DMS114 treated with DMSO at 0.1 percent for 48 hours (cell line): ENCODE measurements at regions not wholly inside any gene's neighbourhood (a gene's known extent, or its start where the extent isn't known, plus 50 kb on each side); places are given as distances from the start of the nearest gene placed in this dataset.

ENCODE experiments used
- DNase-seq: peaks from one replicate; lab custom pipeline; 2025; ENCODE audit not compliant: unreplicated experiment; lab: John Stamatoyannopoulos, UW

DNA sequence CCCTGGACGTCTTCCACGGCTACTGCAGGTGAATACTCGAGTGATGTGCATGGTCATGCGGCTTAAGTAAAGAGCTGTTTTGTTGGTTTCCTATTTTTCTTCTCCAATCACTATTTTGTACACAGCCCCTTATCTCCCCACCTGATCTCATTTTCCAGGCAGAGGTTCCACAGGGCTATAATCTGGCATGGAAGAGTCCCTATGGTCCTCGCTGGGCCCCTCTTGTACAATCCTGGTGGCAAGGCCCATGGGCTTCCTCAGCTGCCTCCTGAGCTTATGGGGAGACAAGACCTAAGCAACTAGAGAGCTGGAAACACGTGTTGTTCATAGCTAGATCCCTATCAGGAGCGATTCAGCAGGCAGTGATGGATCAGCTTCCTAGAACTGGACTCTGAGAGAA, 181.3 kb upstream of the ADO start:
- DNase-seq = no peak

DNA sequence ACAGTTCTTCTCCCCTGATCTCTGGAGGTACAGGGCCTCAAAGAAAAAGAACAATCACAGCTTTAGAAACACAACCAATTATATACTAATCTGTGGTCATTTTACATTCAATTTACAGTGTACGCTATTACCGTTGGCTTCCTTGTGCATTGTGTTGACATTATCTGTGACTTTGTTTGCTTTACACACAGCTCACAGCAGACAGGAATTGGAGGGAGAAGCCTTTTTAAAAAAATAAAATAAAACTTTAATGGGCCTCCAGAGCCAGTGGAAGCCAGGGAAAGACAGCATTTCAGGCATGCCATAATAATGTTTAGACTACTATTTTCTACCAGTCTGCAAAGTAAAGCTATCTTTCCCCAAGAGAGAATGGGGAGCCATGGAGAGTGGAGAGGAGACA, 179.0 kb upstream of the ADO start:
- no peak for DNase-seq

DNA sequence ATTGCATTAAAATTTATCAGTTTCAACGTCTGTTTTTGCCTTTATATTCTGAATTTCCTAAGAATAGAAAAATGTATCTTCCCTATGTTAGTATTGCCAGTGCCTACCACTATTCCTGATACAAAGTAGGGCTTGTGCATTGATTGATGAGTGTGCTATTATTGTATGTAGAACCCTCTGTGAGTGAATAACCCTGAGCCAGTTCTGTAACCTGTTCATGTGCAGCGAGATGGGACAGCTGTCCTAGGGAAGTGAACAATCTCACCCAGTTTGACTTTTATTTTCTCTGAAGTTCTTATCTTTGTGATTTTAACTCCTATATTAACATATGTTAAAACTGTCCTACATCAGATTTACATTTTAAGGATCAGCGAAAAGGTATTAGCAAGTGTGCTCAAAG, 178.4 kb upstream of the ADO start:
- no peak for DNase-seq

DNA sequence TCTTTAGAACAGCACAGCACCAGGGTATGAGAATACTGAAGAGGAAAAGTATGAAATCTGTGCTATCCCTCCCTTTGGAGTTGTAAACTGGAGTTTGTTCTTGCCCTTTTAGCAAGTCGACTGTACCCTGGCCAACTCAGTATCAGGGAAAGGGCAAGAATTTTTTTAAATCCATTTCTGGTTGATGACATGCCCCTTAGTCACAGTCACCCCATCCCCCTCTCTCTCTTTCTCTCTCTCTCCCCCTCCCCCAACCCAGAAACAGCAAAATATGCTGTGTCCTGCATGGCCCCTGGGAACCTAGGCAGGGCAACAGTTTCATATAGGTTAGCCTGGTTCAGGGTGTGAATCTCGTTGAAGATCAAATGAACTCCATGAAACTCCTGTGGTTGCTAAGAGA, 177.7 kb upstream of the ADO start:
- DNase-seq = no peak

DNA sequence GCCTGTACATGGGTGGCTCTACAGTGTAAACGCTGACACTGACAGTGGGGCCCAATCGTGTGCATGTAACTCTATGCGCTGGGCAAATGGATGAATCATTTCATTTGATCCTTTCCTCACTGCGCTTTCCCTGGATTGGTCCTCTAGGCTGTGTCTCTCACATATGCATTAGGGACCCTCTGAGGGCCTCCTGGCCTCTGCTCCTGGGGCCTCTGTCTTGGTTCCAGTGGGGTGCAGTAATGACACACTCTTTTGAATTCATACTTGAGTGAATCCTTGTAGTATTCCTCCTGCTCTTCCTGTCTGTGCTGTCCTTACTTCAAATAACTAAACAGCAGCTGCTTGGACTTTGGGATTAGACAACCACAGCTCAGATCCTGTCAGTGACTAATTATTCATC, 176.5 kb upstream of the ADO start:
- no peak for DNase-seq

DNA sequence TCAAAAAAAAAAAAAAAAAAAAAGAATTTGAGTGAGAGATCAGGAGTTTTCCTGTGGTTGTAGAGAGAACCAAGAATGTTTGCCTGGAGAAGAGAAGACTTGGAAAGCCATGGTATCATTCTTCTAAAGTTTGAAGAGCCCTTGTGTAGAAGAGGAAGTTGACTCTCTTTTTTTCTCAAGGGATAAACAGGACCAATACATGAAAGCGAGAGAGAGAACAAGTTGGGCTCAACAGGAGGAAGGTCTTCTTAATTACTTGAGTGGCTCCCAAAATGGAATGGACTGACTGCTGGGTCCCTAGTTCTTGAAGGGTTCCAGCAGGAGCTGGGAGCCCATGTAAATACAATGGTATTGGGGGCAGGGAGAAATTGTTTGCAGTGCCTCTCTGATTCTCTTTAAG, 173.3 kb upstream of the ADO start:
- DNase-seq = no peak

DNA sequence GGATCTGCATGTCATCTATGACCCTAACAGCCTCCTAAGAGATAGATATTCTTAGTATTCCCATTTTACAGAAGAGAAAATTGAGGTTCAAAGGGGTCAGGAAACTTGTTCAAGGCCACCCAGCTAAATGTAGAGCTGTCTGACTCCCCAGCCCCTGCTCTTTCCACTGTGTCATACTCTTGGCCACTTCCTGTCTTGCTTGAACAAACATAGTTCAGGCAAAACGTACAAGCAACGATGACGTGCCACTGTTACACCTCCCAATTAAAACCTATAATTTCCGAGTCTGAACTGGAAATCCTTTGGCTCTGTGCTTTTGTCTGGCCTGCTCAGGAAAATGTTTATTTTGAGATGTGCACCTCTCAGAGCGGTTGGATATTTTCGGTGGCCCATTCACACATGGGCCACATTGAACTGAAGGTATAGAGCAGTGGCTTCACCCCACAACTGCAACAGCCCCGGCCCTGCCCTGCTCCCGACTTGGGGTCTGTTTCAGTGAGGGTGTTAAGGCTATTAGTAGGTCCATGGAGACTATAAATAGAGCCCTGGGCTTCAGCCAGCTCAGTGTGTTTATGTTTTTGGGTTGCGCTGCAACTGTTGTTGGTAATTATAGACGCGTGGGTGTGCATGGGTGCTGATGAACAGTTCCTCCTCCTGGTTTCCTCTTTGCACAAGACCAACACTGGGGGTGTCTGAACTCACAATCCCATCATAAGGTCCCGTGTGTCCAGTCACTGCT, 172.3 kb upstream of the ADO start:
- DNase-seq = no peak

DNA sequence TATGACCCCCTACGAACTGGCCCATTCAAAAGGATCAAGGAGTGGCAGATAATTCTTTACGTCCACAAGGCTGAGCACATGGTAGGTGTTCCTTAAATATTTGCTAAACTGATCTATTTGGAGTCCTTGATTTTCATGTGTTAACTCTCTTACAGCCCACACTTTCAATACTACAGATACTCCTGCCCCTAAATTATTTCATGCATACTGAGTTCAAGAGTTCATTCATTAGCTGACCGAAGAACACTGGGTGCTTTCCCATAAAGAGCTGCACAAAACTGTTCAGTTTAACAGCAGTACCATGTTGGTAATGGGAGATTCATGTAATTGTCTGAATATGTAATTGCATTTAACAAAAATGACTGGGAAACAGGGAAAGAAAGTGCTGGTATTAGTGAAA, 170.5 kb upstream of the ADO start:
- DNase-seq = no peak

DNA sequence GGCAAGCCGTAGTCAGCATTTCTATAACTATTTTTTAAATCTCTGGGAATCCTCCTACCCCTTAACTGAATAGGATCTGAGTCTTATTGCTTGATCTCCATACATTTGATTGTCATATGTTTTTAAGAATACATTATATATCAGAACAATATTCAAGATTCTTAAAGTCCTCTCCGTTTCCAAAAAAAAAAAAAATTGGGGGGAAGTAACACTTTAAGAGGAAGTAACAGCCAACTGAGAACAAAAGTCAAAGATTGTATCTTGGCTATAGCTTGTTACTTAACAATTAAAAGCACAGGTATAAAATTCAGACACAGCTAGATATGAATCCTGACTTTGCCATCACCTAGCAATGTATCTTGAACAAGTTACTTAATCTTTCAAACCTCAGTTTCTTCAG, 169.9 kb upstream of the ADO start:
- no peak for DNase-seq

DNA sequence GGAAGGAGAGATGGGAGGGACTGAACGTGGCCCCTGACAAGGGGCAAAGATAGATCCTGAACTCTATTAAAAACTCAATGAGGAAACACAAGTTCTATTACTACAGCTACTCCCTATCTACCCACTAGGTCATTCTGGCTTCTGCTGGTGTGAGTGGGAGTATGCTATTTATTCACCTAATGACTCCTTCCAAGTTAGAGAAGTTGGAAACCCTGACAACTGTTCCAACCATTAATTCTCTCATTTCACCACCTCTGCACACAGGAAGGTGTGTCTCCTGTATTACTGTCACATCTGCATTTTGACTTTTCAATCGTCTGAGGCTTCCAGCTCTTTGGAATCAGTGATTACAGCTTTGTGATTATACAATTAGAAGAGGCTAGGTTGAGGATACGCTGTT, 169.4 kb upstream of the ADO start:
- no peak for DNase-seq

DNA sequence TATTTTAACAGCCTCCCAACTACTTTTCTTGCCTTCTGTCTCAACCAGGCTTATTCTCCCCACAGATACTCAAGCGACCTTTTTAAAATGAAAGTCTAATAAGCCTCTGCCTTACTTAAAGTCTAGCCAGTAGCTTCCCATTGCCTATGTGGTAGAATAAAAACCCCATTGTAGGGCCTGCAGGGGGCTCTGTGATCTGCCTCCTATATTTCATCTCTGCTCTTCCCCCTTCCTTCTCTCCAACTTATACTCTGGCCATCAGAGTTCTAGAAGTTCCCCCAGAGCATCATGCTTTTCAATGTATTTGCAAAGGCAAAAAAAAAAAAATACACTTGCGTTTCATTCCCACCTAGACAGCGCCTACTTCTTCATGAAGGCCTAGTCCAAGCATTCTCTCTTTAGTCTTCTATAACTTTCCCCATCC, 167.7 kb upstream of the ADO start:
- DNase-seq = no peak

DNA sequence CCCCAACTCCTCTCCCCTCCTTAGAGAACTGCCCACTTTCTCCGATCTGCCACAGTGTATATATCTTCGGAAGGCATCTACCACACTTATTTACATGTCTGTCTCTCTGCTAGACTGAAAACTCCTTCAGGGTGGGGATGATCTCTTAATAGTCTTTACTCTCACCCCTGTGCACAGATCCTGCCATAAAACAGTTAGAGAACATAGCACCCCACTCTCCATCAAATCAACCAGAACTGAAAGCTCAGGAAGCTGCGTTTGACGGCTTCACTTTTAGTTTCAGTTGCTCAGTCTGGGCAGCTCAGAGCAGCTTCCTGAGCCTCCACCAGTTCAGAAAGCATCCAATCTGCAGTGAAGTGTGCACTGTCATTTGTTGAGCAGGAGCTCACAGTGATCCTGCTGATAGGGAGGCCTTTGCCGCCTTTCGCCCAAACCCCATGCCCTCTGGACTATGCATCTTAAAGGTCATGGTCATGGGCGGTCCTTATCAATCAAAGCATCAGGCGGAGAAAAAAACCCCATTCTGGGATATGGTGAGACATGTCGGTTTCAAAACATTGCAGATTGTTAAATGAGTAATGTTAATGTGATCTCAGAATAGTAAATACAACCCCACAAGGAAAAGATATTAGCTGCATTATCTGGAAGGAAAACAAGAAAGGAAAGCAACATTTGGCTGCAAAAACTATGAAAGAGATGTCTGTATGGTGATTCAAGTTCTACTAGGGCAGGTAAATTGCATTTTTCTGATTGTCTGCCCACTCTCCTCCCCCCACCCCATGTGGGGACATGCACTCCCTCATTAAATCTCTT, 167.1 kb upstream of the ADO start:
- no peak for DNase-seq

DNA sequence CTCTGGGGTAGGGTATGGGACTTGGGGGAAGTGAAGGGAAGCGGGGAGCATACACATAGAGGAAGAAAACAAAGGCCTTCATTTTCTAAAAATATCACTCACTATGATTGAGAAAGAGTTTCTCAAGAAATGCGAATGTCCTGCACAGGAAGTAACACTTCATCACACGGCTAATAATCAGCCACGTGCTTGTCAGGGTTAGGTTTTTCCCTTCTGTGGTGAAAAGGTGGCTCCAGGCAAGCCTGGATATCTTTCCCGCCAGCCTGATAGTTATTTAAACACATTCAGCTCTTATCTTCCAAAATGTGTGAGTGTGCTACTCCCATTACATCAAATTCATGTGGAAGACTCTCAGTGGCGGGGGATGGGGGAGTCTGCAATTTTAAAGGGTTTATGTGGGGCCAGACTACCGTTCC, 166.4 kb upstream of the ADO start:
- DNase-seq = no peak

DNA sequence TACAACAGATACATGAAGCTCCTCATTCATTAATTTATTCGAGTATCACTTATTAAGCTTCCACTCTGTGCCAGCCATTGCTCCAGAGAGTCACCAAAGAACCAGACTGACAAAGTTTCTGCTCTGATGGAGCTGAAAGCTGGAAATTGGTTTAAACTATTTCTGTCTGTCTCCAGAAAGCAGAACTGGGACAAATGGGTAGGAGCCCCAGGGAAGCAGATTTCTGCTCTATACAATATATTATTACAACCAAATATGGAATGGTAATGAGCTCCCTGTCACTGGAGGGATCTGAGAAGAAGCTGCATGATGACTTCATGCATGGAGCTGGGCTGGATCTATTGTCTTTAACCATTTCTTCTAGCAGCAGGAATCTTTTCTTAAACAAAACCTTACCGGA, 165.4 kb upstream of the ADO start:
- DNase-seq = no peak

DNA sequence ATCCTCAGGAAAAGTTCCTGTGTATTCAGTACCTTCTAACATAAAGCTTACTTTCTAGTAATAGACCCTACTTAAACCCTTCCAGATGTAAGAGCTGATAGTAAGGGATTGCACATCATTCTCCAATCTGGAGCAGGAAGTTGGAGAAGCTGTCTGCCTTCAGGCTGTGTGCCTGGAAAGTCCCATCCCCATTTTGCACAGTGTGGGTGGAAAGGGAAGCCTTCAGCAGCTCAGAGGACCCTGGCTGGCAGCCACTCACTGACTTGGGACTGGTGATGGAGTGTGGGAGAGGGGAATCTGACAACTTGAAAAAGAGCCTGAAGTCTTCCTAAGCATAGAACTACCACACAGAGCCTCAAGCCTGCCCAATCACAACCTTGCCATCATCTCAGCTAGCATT, 164.1 kb upstream of the ADO start:
- no peak for DNase-seq

DNA sequence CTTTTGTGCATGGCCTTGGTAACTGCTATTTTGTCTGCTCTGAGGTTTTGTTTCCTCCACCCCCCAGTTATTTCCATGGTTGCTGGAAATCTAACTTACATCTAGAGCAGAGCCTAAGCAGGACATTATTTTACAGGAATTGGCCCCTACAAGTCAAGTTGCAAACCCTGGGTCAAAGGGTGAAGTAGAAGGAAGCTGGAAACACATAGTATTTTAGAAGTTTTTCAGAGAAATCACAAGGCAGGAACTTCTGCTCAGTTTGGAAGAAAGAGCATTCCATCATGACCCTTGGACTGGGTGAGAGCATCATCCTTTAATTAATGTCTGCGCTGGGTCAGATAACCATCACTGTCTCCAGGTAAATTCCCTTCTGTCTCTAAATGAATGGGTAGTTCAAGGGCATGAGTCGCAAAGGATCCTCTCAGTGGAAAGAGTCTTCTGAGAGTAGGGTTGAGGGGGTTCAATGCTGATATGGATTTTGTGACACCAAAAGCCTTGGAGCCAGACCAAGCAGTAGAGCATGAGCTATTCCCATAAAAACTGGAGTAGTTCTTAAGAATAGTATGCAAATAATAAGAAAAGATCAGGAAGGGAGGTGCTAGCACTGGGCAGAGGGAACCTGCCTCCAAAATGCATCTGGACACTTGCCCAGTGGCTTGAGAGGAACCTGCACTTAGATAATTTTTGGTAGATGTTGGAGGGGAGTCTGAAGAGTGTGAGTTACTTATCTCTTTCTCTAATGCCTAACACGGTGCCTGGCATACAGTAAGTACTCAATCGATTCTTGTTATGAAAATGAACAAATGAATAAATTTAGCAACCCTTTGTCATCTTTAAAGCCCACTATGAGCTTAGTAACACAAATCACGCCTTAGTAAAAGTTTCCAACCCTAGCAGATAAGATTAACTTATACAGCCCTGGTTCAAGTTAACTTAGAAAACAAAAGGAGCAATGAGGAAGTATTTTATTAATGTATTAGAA, 160.6 kb upstream of the ADO start:
- no peak for DNase-seq

DNA sequence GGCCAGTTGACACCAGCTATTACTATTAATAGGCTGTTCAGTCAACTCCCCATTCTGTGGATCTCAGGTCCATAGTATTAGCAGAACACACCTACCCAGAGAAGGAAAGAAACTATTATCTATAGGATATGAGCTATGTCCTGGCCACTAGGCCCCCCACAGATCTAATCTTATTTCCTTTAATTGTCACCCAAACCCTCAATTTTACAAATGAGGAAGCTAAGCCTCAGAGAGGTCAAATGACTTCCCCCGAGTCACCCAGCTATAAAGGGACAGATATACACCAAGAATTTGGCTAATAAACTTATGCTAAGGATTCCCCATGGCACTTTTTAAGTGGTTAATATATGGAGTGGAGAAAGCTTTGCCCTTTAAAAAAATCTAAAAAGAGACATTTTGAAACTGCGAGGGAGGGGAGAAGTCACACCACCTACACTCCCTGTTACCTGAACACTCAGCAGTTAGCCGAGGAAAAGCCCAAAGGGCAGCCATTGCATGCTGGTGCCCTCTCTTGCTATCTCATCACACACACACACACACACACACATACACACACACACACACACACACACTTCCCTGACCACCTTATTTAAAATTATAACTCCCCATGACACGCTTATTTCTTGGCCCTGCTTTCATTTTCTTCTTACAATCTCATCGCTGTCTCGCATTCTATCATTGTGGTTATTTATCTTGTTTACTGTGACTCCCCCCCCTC, 157.0 kb upstream of the ADO start:
- DNase-seq = no peak

DNA sequence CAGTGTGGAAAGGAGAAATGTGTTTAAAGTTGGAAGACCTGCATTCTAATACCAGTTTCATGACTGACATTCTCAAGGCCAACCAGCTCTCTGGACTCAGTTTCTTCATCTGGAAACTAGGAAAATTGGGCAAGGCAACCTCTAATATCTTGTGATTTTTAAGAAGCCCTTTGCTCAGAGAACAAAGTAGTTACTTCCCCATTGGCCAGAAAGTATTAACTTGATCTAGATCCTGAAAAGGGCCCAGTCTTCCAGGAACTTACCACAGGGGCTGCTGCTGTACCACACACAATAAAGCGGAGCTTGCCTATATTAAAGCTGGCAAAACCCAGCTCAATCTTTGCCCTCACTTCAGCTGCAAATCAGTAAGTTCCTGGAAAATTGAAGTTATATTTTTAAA, 155.6 kb upstream of the ADO start:
- no peak for DNase-seq

DNA sequence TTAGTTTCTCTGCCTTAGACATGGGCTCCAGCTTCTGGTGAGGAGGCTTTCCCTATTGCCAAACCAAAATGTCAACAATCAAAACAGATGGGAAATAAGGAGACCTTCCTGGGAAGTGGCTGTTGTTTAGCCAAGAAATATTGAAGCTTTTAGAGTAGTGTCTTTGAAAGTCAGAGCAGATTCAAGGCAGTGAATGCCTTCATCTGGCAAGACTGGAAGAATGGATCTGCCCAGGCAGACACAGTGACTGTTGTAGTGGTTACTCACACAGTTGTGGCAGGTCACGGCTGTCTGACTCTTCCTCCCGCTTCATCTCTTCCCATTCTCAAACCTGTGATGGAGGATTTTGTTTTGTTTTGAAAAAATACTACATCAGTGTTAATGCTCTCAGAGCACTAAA, 154.1 kb upstream of the ADO start:
- DNase-seq = no peak

DNA sequence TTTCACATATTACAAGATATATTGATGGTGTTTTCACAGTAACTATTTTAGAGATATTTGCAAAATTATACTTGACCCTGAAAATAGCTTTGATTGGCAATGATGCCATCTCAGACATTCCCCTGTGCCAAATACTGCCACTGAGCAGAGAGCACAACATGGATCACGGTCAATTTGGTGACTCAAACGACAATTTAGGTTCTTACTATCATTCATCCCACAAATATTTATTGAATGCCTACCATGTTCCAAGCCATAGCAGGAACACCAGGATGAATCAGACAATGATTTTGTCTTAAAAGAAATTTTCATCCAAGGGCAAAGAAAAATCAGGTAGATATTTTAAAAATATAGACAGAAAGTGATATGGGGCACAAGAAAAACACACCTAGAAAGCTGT, 153.2 kb upstream of the ADO start:
- no peak for DNase-seq

DNA sequence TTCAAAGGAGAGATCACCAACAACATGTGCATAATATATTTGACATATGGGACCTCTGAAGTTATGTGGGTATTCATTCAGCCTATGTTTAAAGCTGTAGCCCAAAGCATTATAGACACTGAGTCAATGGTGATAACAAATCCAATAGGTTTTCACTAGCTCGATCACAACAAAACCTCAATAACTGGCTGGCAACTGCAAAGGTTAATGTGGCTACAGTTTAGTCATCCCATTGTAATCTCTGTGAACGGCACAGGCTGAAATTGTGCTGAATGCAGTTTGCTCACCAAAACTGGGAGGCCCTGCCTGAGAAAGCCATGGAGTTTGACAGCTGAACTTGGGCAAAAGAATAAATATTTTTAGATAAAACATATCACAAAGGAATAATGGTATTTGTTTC, 152.4 kb upstream of the ADO start:
- no peak for DNase-seq
